ENCODE measurements at regions not wholly inside any gene's neighbourhood (a gene's known extent, or its start where the extent isn't known, plus 50 kb on each side); places are given as distances from the start of the nearest gene placed in this dataset.

GRCh38 chr9:95810133-95810532, 65.4 kb upstream of the ERCC6L2 start:
- no peak for TF ChIP-seq POLR2AphosphoS5 (IDR thresholded peaks at IDR 0.05; ENCODE audit: low read depth)
- TF ChIP-seq EZH2 (IDR thresholded peaks at IDR 0.05; ENCODE audit: low read depth, unreplicated experiment), result no peak
- TF ChIP-seq EZH2phosphoT487 (IDR thresholded peaks at IDR 0.05; ENCODE audit: unreplicated experiment), result no peak
- TF ChIP-seq CTCF (conservative IDR thresholded peaks at IDR 0.05; ENCODE audit: low read depth in 2 of 2), result peak; percentile 9 to 38; a peak in 2 of 4 replicates
- no peak for TF ChIP-seq JUNB (IDR thresholded peaks at IDR 0.05; ENCODE audit: unreplicated experiment)
- no peak for TF ChIP-seq ETS1 (IDR thresholded peaks at IDR 0.05)
- TF ChIP-seq, protein P1, sequence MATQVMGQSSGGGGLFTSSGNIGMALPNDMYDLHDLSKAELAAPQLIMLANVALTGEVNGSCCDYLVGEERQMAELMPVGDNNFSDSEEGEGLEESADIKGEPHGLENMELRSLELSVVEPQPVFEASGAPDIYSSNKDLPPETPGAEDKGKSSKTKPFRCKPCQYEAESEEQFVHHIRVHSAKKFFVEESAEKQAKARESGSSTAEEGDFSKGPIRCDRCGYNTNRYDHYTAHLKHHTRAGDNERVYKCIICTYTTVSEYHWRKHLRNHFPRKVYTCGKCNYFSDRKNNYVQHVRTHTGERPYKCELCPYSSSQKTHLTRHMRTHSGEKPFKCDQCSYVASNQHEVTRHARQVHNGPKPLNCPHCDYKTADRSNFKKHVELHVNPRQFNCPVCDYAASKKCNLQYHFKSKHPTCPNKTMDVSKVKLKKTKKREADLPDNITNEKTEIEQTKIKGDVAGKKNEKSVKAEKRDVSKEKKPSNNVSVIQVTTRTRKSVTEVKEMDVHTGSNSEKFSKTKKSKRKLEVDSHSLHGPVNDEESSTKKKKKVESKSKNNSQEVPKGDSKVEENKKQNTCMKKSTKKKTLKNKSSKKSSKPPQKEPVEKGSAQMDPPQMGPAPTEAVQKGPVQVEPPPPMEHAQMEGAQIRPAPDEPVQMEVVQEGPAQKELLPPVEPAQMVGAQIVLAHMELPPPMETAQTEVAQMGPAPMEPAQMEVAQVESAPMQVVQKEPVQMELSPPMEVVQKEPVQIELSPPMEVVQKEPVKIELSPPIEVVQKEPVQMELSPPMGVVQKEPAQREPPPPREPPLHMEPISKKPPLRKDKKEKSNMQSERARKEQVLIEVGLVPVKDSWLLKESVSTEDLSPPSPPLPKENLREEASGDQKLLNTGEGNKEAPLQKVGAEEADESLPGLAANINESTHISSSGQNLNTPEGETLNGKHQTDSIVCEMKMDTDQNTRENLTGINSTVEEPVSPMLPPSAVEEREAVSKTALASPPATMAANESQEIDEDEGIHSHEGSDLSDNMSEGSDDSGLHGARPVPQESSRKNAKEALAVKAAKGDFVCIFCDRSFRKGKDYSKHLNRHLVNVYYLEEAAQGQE (IDR thresholded peaks at IDR 0.05; ENCODE audit: unreplicated experiment), result no peak
- no peak for TF ChIP-seq NANOG (IDR thresholded peaks at IDR 0.05; ENCODE audit: borderline replicate concordance)
- TF ChIP-seq ZNF114 (CRISPR knock-in tag; IDR thresholded peaks at IDR 0.05), result no peak
- TF ChIP-seq ZNF331 (CRISPR knock-in tag; IDR thresholded peaks at IDR 0.05; ENCODE audit: low read depth), result no peak

Measured in GM23338 (cell line).